ENCODE measurements at regions not wholly inside any gene's neighbourhood (a gene's known extent, or its start where the extent isn't known, plus 50 kb on each side); places are given as distances from the start of the nearest gene placed in this dataset.

- H2AFZ ChIP-seq (replicated peaks; ENCODE audit: low read length, poor library complexity), result no peak overlapping the region
- H3K56ac ChIP-seq (ENCODE audit: extremely low read depth, insufficient read depth, low read length), result no peak overlapping the region
- POLR2A ChIA-PET (ENCODE audit: unreplicated experiment), result no interaction called here
- H3K27me3 ChIP-seq (ENCODE audit: control insufficient read depth, insufficient read depth, low read length), result no peaks in the 10 kb centered on the region
- no peak for ATAC-seq (ENCODE audit: low read depth)
- H4K91ac ChIP-seq (ENCODE audit: insufficient read depth, low read depth, low read length), result no peak overlapping the region
- no peak overlapping the region for H4K8ac ChIP-seq (ENCODE audit: low read depth in 2 of 2, low read length in 2 of 2)
- peaks cover 17% of the 10 kb centered on the region for H3K9me3 ChIP-seq (ENCODE audit: control insufficient read depth, insufficient read depth, low read length)
- no peak overlapping the region for H3K4ac ChIP-seq (ENCODE audit: low read depth, low read length)
- H2AK9ac ChIP-seq (replicated peaks; ENCODE audit: low read depth, low read length, poor library complexity), result no peak overlapping the region
- dilution Hi-C loops (cut with HindIII; ENCODE audit: low sequenced_read_pairs, unreplicated experiment) (no loop called here), intact Hi-C loops (cut with micrococcal nuclease) (no loop called here), in situ Hi-C loops (cut with MboI; ENCODE audit: low sequenced_read_pairs) (no loop called here)
- no peak for TF ChIP-seq MAZ (IDR thresholded peaks at IDR 0.05; ENCODE audit: borderline replicate concordance, low read depth, low read length)
- TF ChIP-seq NFE2L2 (IDR thresholded peaks at IDR 0.05; ENCODE audit: low read depth, low read length), result no peak
- TF ChIP-seq MXI1 (IDR thresholded peaks at IDR 0.05; ENCODE audit: borderline replicate concordance, low read depth, low read length), result no peak
- no peak for TF ChIP-seq RFX5 (IDR thresholded peaks at IDR 0.05; ENCODE audit: low read depth, low read length)
- no peak for TF ChIP-seq CTCF (conservative IDR thresholded peaks at IDR 0.05; ENCODE audit: low read depth, low read length)
- no peak for TF ChIP-seq RAD21 (IDR thresholded peaks at IDR 0.05; ENCODE audit: low read length)
- no peak for TF ChIP-seq FOS (IDR thresholded peaks at IDR 0.05; ENCODE audit: low read depth, low read length)
- no peak for TF ChIP-seq SMC3 (IDR thresholded peaks at IDR 0.05; ENCODE audit: low read depth, low read length)
- TF ChIP-seq MAFK (IDR thresholded peaks at IDR 0.05; ENCODE audit: low read depth, low read length), result no peak
- no peak for TF ChIP-seq BHLHE40 (IDR thresholded peaks at IDR 0.05; ENCODE audit: low read depth, low read length)
- no peak for TF ChIP-seq RCOR1 (IDR thresholded peaks at IDR 0.05; ENCODE audit: insufficient replicate concordance, low read length)
- no peaks in the 10 kb centered on the region for H3K79me1 ChIP-seq (ENCODE audit: low read depth in 1 of 2, low read length in 2 of 2)
- no peak overlapping the region for H3K18ac ChIP-seq (ENCODE audit: low read depth, low read length)
- no TSS peak for BruUV-seq (replicated peaks)
- no peak overlapping the region for H3K9ac ChIP-seq (ENCODE audit: low read depth, low read length)
- no peaks in the 10 kb centered on the region for H4K20me1 ChIP-seq (ENCODE audit: insufficient read depth, low read length)
- CTCF ChIA-PET, result no interaction called here
- no peak overlapping the region for H3K23ac ChIP-seq (ENCODE audit: low read depth, low read length)
- no peak overlapping the region for H2BK15ac ChIP-seq (ENCODE audit: low read depth, low read length)
- no peak overlapping the region for H3K4me3 ChIP-seq (ENCODE audit: insufficient read depth, low read depth, low read length)
- H2BK20ac ChIP-seq (ENCODE audit: low read depth, low read length), result no peak overlapping the region
- no peak overlapping the region for H3K27ac ChIP-seq (ENCODE audit: insufficient read depth, low read length)
- no peak overlapping the region for H2AK5ac ChIP-seq (ENCODE audit: low read depth, low read length)
- no peaks in the 10 kb centered on the region for H3K9me1 ChIP-seq (ENCODE audit: insufficient read depth, low read length)
- no peak overlapping the region for H4K5ac ChIP-seq (ENCODE audit: low read depth, low read length)
- H3K4me1 ChIP-seq (ENCODE audit: control insufficient read depth, insufficient read depth, low read length), result no peaks in the 10 kb centered on the region
- DNase-seq, result no peak
- no peak overlapping the region for H2BK5ac ChIP-seq (ENCODE audit: low read depth, low read length, poor library complexity, severe bottlenecking)
- no peak overlapping the region for H3K14ac ChIP-seq (replicated peaks; ENCODE audit: low read depth, low read length)
- no CpG with 5 or more reads among the region's 5 CpGs for WGBS, 2 experiments (ENCODE audit: extremely low coverage in 2 of 2, insufficient read length in 1 of 2)
- H3K4me2 ChIP-seq (ENCODE audit: low read depth, low read length), result no peak overlapping the region
- H2BK120ac ChIP-seq (ENCODE audit: low read depth, low read length), result no peak overlapping the region
- H3K36me3 ChIP-seq (ENCODE audit: control insufficient read depth, insufficient read depth, low read length), result no peaks in the 10 kb centered on the region
Measured at GRCh38 chr19:31969016-31969415, 376.4 kb upstream of the ZNF507 start.

Measured in IMR-90 (cell line).